ENCODE measurements at regions not wholly inside any gene's neighbourhood (a gene's known extent, or its start where the extent isn't known, plus 50 kb on each side); places are given as distances from the start of the nearest gene placed in this dataset.

DNA sequence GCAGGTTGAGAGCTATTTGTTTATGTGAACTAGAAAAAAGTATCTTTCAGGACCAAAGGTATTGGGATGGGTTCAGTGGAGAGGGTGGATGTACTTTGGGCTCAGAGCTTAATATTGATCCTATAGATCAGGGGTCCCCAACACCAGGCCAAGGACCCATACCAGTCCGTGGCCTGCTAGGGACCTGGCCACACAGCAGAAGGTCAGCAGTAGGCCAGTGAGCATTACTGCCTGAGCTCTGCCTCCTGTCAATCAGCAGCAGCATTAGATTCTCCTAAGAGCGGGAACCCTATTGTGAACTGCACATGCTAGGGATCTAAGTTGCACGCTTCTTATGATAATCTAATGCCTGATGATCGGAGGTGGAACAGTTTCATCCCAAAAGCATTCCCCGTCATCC, 115.8 kb upstream of the WDR11 start:
- H3K14ac ChIP-seq (ENCODE audit: low read length) = no peak overlapping the region
- H4K91ac ChIP-seq (ENCODE audit: low read depth, low read length, poor library complexity) = no peak overlapping the region
- H3K18ac ChIP-seq (ENCODE audit: low read length) = no peak overlapping the region
- H4K8ac ChIP-seq (ENCODE audit: low read depth, low read length) = no peak overlapping the region
- no peaks in the 10 kb centered on the region for H3K79me1 ChIP-seq (ENCODE audit: low read depth, low read length)
- H3K9me3 ChIP-seq (replicated peaks in 1 of 2; ENCODE audit: control insufficient read depth in 2 of 2, insufficient read depth in 1 of 2, low read depth in 1 of 2, low read length in 2 of 2) = no peaks in the 10 kb centered on the region
- no peak overlapping the region for H3K23ac ChIP-seq (ENCODE audit: low read depth, low read length, poor library complexity)
- H3K36me3 ChIP-seq (replicated peaks in 1 of 2; ENCODE audit: control insufficient read depth in 2 of 2, insufficient read depth in 2 of 2, low read length in 2 of 2) = no peaks in the 10 kb centered on the region
- no peaks in the 10 kb centered on the region for H3K4me1 ChIP-seq (ENCODE audit: control insufficient read depth in 2 of 2, insufficient read depth in 1 of 2, low read depth in 1 of 2, low read length in 2 of 2)
- H3K27me3 ChIP-seq (ENCODE audit: control insufficient read depth in 3 of 3, insufficient read depth in 3 of 3, low read depth in 1 of 3, low read length in 3 of 3) = peaks cover 0 to 9% (median 0%) of the 10 kb centered on the region in 3 experiments
- no peak overlapping the region for H3K27ac ChIP-seq (replicated peaks; ENCODE audit: low read length)
- no peak overlapping the region for H2BK15ac ChIP-seq (ENCODE audit: low read length)
- H2BK12ac ChIP-seq (ENCODE audit: low read length) = no peak overlapping the region
- no peak overlapping the region for H2BK120ac ChIP-seq (ENCODE audit: low read depth, low read length)
- no peak for DNase-seq (ENCODE audit: low spot score)
- H3K4ac ChIP-seq (ENCODE audit: low read length) = no peak overlapping the region
- WGBS, 2 donors (ENCODE audit: extremely low coverage in 2 of 2, insufficient read length in 2 of 2, insufficient replicate concordance in 1 of 2) = no CpG with 5 or more reads among the region's 5 CpGs
- no peak overlapping the region for H2BK5ac ChIP-seq (ENCODE audit: low read length)
- H3K9ac ChIP-seq (ENCODE audit: low read depth, low read length, poor library complexity) = no peak overlapping the region
- H3K4me2 ChIP-seq (ENCODE audit: insufficient read depth, low read length, poor library complexity, severe bottlenecking) = no peak overlapping the region
- no peak overlapping the region for H2AK5ac ChIP-seq (ENCODE audit: low read depth, low read length)
- no peak overlapping the region for H2AFZ ChIP-seq (ENCODE audit: low read length)
- H3K4me3 ChIP-seq (ENCODE audit: low read length in 2 of 2) = no peak overlapping the region

DNA sequence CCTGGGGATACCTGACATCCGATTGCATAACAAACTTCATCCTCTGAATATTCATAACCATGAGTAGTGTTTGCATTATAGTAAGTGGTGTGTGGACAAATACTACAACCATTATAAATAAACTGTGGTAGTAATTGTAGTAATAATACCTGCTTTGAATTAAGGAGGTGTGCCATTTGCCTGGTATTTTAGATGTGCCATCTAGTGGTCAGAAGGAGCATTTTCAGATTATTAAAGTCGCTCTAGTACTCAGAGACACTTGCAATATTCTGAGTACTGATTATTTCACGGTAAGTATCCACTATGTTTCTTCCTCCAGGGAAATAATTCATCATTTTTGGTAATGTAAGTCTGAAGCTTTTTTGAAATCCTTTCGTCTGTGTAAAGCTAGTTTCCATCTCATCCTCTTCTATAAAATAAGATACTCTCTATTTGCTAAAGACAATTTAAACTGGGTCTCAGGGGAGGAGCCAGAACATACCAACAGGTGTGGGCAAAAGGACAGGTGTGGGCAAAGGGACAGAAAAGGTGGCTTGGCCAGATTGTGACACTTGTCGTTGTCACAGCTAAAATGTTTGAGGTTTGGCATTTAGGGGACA, 115.3 kb upstream of the WDR11 start:
- H3K14ac ChIP-seq (ENCODE audit: low read length) = no peak overlapping the region
- H3K9ac ChIP-seq (ENCODE audit: low read depth, low read length, poor library complexity) = no peak overlapping the region
- no peak overlapping the region for H2BK120ac ChIP-seq (ENCODE audit: low read depth, low read length)
- H2AK5ac ChIP-seq (ENCODE audit: low read depth, low read length) = no peak overlapping the region
- H3K27ac ChIP-seq (replicated peaks; ENCODE audit: low read length) = no peak overlapping the region
- peaks cover 0 to 9% (median 0%) of the 10 kb centered on the region in 3 experiments for H3K27me3 ChIP-seq (ENCODE audit: control insufficient read depth in 3 of 3, insufficient read depth in 3 of 3, low read depth in 1 of 3, low read length in 3 of 3)
- H3K36me3 ChIP-seq (replicated peaks in 1 of 2; ENCODE audit: control insufficient read depth in 2 of 2, insufficient read depth in 2 of 2, low read length in 2 of 2) = no peaks in the 10 kb centered on the region
- peak overlapping the region; percentile 38 for H3K23ac ChIP-seq (ENCODE audit: low read depth, low read length, poor library complexity)
- no peak overlapping the region for H2BK5ac ChIP-seq (ENCODE audit: low read length)
- H4K8ac ChIP-seq (ENCODE audit: low read depth, low read length) = no peak overlapping the region
- no peaks in the 10 kb centered on the region for H3K79me1 ChIP-seq (ENCODE audit: low read depth, low read length)
- no peak overlapping the region for H3K18ac ChIP-seq (ENCODE audit: low read length)
- H2BK15ac ChIP-seq (ENCODE audit: low read length) = no peak overlapping the region
- no peak overlapping the region for H3K4me2 ChIP-seq (ENCODE audit: insufficient read depth, low read length, poor library complexity, severe bottlenecking)
- H2AFZ ChIP-seq (ENCODE audit: low read length) = no peak overlapping the region
- no peak for DNase-seq (ENCODE audit: low spot score)
- no peaks in the 10 kb centered on the region for H3K9me3 ChIP-seq (replicated peaks in 1 of 2; ENCODE audit: control insufficient read depth in 2 of 2, insufficient read depth in 1 of 2, low read depth in 1 of 2, low read length in 2 of 2)
- no peak overlapping the region for H3K4me3 ChIP-seq (ENCODE audit: low read length in 2 of 2)
- H3K4ac ChIP-seq (ENCODE audit: low read length) = no peak overlapping the region
- WGBS, 2 donors (ENCODE audit: extremely low coverage in 2 of 2, insufficient read length in 2 of 2, insufficient replicate concordance in 1 of 2) = no CpG with 5 or more reads among the region's 5 CpGs
- H2BK12ac ChIP-seq (ENCODE audit: low read length) = no peak overlapping the region
- H3K4me1 ChIP-seq (ENCODE audit: control insufficient read depth in 2 of 2, insufficient read depth in 1 of 2, low read depth in 1 of 2, low read length in 2 of 2) = no peaks in the 10 kb centered on the region
- no peak overlapping the region for H4K91ac ChIP-seq (ENCODE audit: low read depth, low read length, poor library complexity)

DNA sequence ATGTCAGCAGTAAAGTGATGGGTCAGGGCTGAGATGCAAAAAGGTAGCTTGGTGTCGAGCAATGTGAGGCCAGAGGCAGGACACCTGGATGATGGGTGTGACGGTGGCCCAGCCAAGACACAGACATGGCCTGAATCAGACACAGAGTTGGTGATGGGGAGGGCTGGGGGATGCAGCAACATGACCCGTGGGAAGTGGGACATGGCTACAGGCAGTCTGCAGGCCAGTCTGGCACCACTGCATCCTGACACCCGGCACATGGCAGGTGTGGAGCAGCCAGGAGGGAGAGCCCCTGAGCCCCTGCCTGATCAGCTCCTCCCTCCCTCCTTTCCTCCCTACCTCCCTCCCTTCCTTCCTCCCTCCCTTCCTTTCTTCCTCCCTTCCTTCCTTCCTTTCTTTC, 114.8 kb upstream of the WDR11 start:
- no peak overlapping the region for H3K4ac ChIP-seq (ENCODE audit: low read length)
- H3K4me1 ChIP-seq (ENCODE audit: control insufficient read depth in 2 of 2, insufficient read depth in 1 of 2, low read depth in 1 of 2, low read length in 2 of 2) = no peaks in the 10 kb centered on the region
- WGBS, 2 donors (ENCODE audit: extremely low coverage in 2 of 2, insufficient read length in 2 of 2, insufficient replicate concordance in 1 of 2) = no CpG with 5 or more reads among the region's 4 CpGs
- H2AFZ ChIP-seq (ENCODE audit: low read length) = no peak overlapping the region
- H3K79me1 ChIP-seq (ENCODE audit: low read depth, low read length) = no peaks in the 10 kb centered on the region
- H3K36me3 ChIP-seq (replicated peaks in 1 of 2; ENCODE audit: control insufficient read depth in 2 of 2, insufficient read depth in 2 of 2, low read length in 2 of 2) = no peaks in the 10 kb centered on the region
- H2BK12ac ChIP-seq (ENCODE audit: low read length) = no peak overlapping the region
- peak overlapping the region; percentile 1 for H3K18ac ChIP-seq (ENCODE audit: low read length)
- no peak overlapping the region for H3K14ac ChIP-seq (ENCODE audit: low read length)
- no peak overlapping the region for H4K8ac ChIP-seq (ENCODE audit: low read depth, low read length)
- H3K4me3 ChIP-seq (ENCODE audit: low read length in 2 of 2) = no peak overlapping the region
- no peak overlapping the region for H3K9ac ChIP-seq (ENCODE audit: low read depth, low read length, poor library complexity)
- peaks cover 0 to 9% (median 0%) of the 10 kb centered on the region in 3 experiments for H3K27me3 ChIP-seq (ENCODE audit: control insufficient read depth in 3 of 3, insufficient read depth in 3 of 3, low read depth in 1 of 3, low read length in 3 of 3)
- no peak overlapping the region for H2AK5ac ChIP-seq (ENCODE audit: low read depth, low read length)
- H3K4me2 ChIP-seq (ENCODE audit: insufficient read depth, low read length, poor library complexity, severe bottlenecking) = no peak overlapping the region
- H3K9me3 ChIP-seq (replicated peaks in 1 of 2; ENCODE audit: control insufficient read depth in 2 of 2, insufficient read depth in 1 of 2, low read depth in 1 of 2, low read length in 2 of 2) = no peaks in the 10 kb centered on the region
- no peak overlapping the region for H3K27ac ChIP-seq (replicated peaks; ENCODE audit: low read length)
- no peak overlapping the region for H2BK5ac ChIP-seq (ENCODE audit: low read length)
- peak overlapping the region; percentile 38 for H3K23ac ChIP-seq (ENCODE audit: low read depth, low read length, poor library complexity)
- no peak overlapping the region for H2BK120ac ChIP-seq (ENCODE audit: low read depth, low read length)
- H2BK15ac ChIP-seq (ENCODE audit: low read length) = no peak overlapping the region
- no peak overlapping the region for H4K91ac ChIP-seq (ENCODE audit: low read depth, low read length, poor library complexity)
- no peak for DNase-seq (ENCODE audit: low spot score)

DNA sequence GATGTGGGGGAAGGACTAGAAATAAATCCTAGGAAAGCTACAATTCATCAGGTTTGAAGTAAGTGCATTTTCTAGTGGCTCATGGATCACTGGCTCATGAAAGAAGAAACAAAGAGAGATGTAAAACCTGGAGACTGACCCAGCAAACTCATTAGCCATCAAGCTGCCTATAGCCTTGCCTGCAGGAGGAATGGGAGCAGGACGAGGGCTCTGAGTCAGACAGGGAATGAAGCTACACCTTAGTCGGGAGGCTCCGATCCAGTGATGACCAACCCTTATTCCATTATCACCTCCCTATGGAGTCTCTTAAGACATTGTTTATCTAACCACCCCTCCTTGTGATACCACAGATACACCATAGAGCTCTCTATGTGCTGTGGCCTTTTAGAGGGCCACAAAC, 112.5 kb upstream of the WDR11 start:
- Histone ChIP-seq H3K4me1 (ENCODE audit: control insufficient read depth in 2 of 2, insufficient read depth in 1 of 2, low read depth in 1 of 2, low read length in 2 of 2) (no peaks in the 10 kb centered on the region), H2AFZ (ENCODE audit: low read length) (no peak overlapping the region), H3K18ac (ENCODE audit: low read length) (no peak overlapping the region), H3K4me2 (ENCODE audit: insufficient read depth, low read length, poor library complexity, severe bottlenecking) (no peak overlapping the region), H2BK5ac (ENCODE audit: low read length) (no peak overlapping the region), H3K36me3 (replicated peaks in 1 of 2; ENCODE audit: control insufficient read depth in 2 of 2, insufficient read depth in 2 of 2, low read length in 2 of 2) (no peaks in the 10 kb centered on the region), H3K9ac (ENCODE audit: low read depth, low read length, poor library complexity) (no peak overlapping the region), H2BK120ac (ENCODE audit: low read depth, low read length) (no peak overlapping the region), H4K91ac (ENCODE audit: low read depth, low read length, poor library complexity) (no peak overlapping the region), H2AK5ac (ENCODE audit: low read depth, low read length) (no peak overlapping the region), H3K79me1 (ENCODE audit: low read depth, low read length) (no peaks in the 10 kb centered on the region), H3K4ac (ENCODE audit: low read length) (no peak overlapping the region), H3K27ac (replicated peaks; ENCODE audit: low read length) (no peak overlapping the region), H4K8ac (ENCODE audit: low read depth, low read length) (no peak overlapping the region), H3K23ac (ENCODE audit: low read depth, low read length, poor library complexity) (no peak overlapping the region), H2BK15ac (ENCODE audit: low read length) (no peak overlapping the region), H2BK12ac (ENCODE audit: low read length) (no peak overlapping the region), H3K27me3 (ENCODE audit: control insufficient read depth in 3 of 3, insufficient read depth in 3 of 3, low read depth in 1 of 3, low read length in 3 of 3) (peaks cover 0 to 11% (median 0%) of the 10 kb centered on the region in 3 experiments), H3K9me3 (replicated peaks in 1 of 2; ENCODE audit: control insufficient read depth in 2 of 2, insufficient read depth in 1 of 2, low read depth in 1 of 2, low read length in 2 of 2) (no peaks in the 10 kb centered on the region), H3K14ac (ENCODE audit: low read length) (no peak overlapping the region), H3K4me3 (ENCODE audit: low read length in 2 of 2) (no peak overlapping the region)
- no CpG with 5 or more reads among the region's 3 CpGs for WGBS, 2 donors (ENCODE audit: extremely low coverage in 2 of 2, insufficient read length in 2 of 2, insufficient replicate concordance in 1 of 2)
- DNase-seq (ENCODE audit: low spot score) = no peak
